ENCODE measurements at regions not wholly inside any gene's neighbourhood (a gene's known extent, or its start where the extent isn't known, plus 50 kb on each side); places are given as distances from the start of the nearest gene placed in this dataset.

GRCh38 chr2:104049438-104049837, 804.5 kb upstream of the POU3F3 start:
- Histone ChIP-seq H3K36me3 (ENCODE audit: control insufficient read depth in 4 of 4, insufficient read depth in 4 of 4, low read length in 4 of 4) (no peaks in the 10 kb centered on the region), H3K9me3 (ENCODE audit: control insufficient read depth in 4 of 4, insufficient read depth in 3 of 4, low read length in 3 of 4) (no peaks in the 10 kb centered on the region), H3K9ac (ENCODE audit: insufficient read depth in 1 of 2, low read length in 2 of 2) (no peak overlapping the region), H3K4me1 (ENCODE audit: control insufficient read depth in 5 of 5, insufficient read depth in 5 of 5, low read length in 5 of 5) (no peaks in the 10 kb centered on the region), H3K27me3 (ENCODE audit: control insufficient read depth in 3 of 3, insufficient read depth in 3 of 3, low read length in 2 of 3) (no peaks in the 10 kb centered on the region), H3K27ac (ENCODE audit: low read depth in 1 of 2, low read length in 1 of 2) (no peak overlapping the region), H3K4me3 (no peak overlapping the region)
- TF ChIP-seq CTCF (IDR thresholded peaks at IDR 0.05; ENCODE audit: control extremely low read depth, extremely low read depth): no peak
- ATAC-seq (ENCODE audit: insufficient read depth, low FRiP score) (no peak), DNase-seq (no peak)
- 76 to 77% methylated on average over 4 of the region's 4 CpGs for WGBS, 2 donors

GRCh38 chr2:104049981-104050380, 803.9 kb upstream of the POU3F3 start:
- DNase-seq: no peak
- 85 to 88% methylated on average over 5 of the region's 5 CpGs for WGBS, 2 donors
- Histone ChIP-seq H3K27ac (ENCODE audit: low read depth in 1 of 2, low read length in 1 of 2) (no peak overlapping the region), H3K4me1 (ENCODE audit: control insufficient read depth in 5 of 5, insufficient read depth in 5 of 5, low read length in 5 of 5) (no peaks in the 10 kb centered on the region), H3K27me3 (ENCODE audit: control insufficient read depth in 3 of 3, insufficient read depth in 3 of 3, low read length in 2 of 3) (no peaks in the 10 kb centered on the region), H3K9me3 (ENCODE audit: control insufficient read depth in 4 of 4, insufficient read depth in 3 of 4, low read length in 3 of 4) (no peaks in the 10 kb centered on the region), H3K9ac (ENCODE audit: insufficient read depth in 1 of 2, low read length in 2 of 2) (no peak overlapping the region), H3K4me3 (no peak overlapping the region), H3K36me3 (ENCODE audit: control insufficient read depth in 4 of 4, insufficient read depth in 4 of 4, low read length in 4 of 4) (no peaks in the 10 kb centered on the region)
- TF ChIP-seq CTCF (IDR thresholded peaks at IDR 0.05; ENCODE audit: control extremely low read depth, extremely low read depth): no peak
- no peak for ATAC-seq (ENCODE audit: insufficient read depth, low FRiP score)

GRCh38 chr2:104050656-104051242, 803.2 kb upstream of the POU3F3 start:
- H3K4me1 ChIP-seq (ENCODE audit: control insufficient read depth in 5 of 5, insufficient read depth in 5 of 5, low read length in 5 of 5): no peaks in the 10 kb centered on the region
- H3K36me3 ChIP-seq (ENCODE audit: control insufficient read depth in 4 of 4, insufficient read depth in 4 of 4, low read length in 4 of 4): no peaks in the 10 kb centered on the region
- WGBS, 2 donors: 80 to 88% methylated on average over 5 of the region's 5 CpGs
- ATAC-seq (ENCODE audit: insufficient read depth, low FRiP score): no peak
- no peaks in the 10 kb centered on the region for H3K27me3 ChIP-seq (ENCODE audit: control insufficient read depth in 3 of 3, insufficient read depth in 3 of 3, low read length in 2 of 3)
- peak in 2 of 3 donors; percentile 2 to 21 for DNase-seq
- TF ChIP-seq CTCF (IDR thresholded peaks at IDR 0.05; ENCODE audit: control extremely low read depth, extremely low read depth): no peak
- no peaks in the 10 kb centered on the region for H3K9me3 ChIP-seq (ENCODE audit: control insufficient read depth in 4 of 4, insufficient read depth in 3 of 4, low read length in 3 of 4)
- no peak overlapping the region for H3K9ac ChIP-seq (ENCODE audit: insufficient read depth in 1 of 2, low read length in 2 of 2)
- no peak overlapping the region for H3K27ac ChIP-seq (ENCODE audit: low read depth in 1 of 2, low read length in 1 of 2)
- H3K4me3 ChIP-seq: no peak overlapping the region

GRCh38 chr2:104051766-104052165, 802.1 kb upstream of the POU3F3 start:
- Histone ChIP-seq H3K27me3 (ENCODE audit: control insufficient read depth in 3 of 3, insufficient read depth in 3 of 3, low read length in 2 of 3) (no peaks in the 10 kb centered on the region), H3K4me3 (no peak overlapping the region), H3K36me3 (ENCODE audit: control insufficient read depth in 4 of 4, insufficient read depth in 4 of 4, low read length in 4 of 4) (no peaks in the 10 kb centered on the region), H3K4me1 (ENCODE audit: control insufficient read depth in 5 of 5, insufficient read depth in 5 of 5, low read length in 5 of 5) (no peaks in the 10 kb centered on the region), H3K9me3 (ENCODE audit: control insufficient read depth in 4 of 4, insufficient read depth in 3 of 4, low read length in 3 of 4) (no peaks in the 10 kb centered on the region), H3K9ac (ENCODE audit: insufficient read depth in 1 of 2, low read length in 2 of 2) (no peak overlapping the region), H3K27ac (ENCODE audit: low read depth in 1 of 2, low read length in 1 of 2) (no peak overlapping the region)
- WGBS, 2 donors: 91 to 93% methylated on average over 6 of the region's 6 CpGs
- DNase-seq (no peak), ATAC-seq (ENCODE audit: insufficient read depth, low FRiP score) (no peak)
- TF ChIP-seq CTCF (IDR thresholded peaks at IDR 0.05; ENCODE audit: control extremely low read depth, extremely low read depth): no peak
